ENCODE measurements at regions not wholly inside any gene's neighbourhood (a gene's known extent, or its start where the extent isn't known, plus 50 kb on each side); places are given as distances from the start of the nearest gene placed in this dataset.

DNA sequence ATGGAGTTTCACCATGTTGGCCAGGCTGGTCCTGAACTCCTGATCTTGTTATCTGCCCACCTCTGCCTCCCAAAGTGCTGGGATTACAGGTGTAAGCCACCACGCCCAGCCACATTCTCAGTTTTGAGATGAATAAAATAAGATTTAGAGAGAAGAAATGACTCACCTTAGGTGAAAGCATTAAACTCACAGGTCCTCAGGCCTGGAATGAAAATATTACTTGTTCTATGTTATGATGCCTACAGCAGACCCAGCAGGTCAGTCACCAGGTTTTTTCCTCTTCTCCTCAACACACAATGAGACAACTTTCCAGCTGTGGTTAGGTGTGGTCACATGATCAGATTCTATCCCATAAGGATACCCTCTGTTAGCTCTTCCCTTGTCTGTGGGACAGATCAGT lies 150.3 kb downstream of the C16orf95 start:
- DNase-seq (no peak), ATAC-seq (no peak)
- H3K27ac Mint-ChIP-seq = no peak overlapping the region
- no peaks in the 10 kb centered on the region for H3K36me3 Mint-ChIP-seq
- no peak overlapping the region for H3K4me3 Mint-ChIP-seq
- H3K9me3 Mint-ChIP-seq = peaks cover 3 to 5% of the 10 kb centered on the region in 2 donors
- Histone ChIP-seq H3K9me3 (ENCODE audit: control insufficient read depth, insufficient read depth, low read length) (no peaks in the 10 kb centered on the region), H3K4me3 (ENCODE audit: low read length) (no peak overlapping the region), H3K27me3 (ENCODE audit: control insufficient read depth, insufficient read depth, low read length) (no peaks in the 10 kb centered on the region), H3K27ac (ENCODE audit: low read length) (no peak overlapping the region), H3K4me1 (ENCODE audit: control insufficient read depth, insufficient read depth, low read length) (no peaks in the 10 kb centered on the region), H3K36me3 (ENCODE audit: control insufficient read depth, insufficient read depth, low read length) (no peaks in the 10 kb centered on the region)
- 89% methylated on average over 1 of the region's 1 CpG for WGBS (ENCODE audit: insufficient coverage)
- intact Hi-C loops (cut with micrococcal nuclease) = no loop called here
- peaks cover 0 to 3% of the 10 kb centered on the region in 2 donors for H3K27me3 Mint-ChIP-seq (ENCODE audit: low read depth in 2 of 2)
- H3K4me1 Mint-ChIP-seq = peaks cover 0 to 5% of the 10 kb centered on the region in 2 donors
- TF ChIP-seq, protein P1, sequence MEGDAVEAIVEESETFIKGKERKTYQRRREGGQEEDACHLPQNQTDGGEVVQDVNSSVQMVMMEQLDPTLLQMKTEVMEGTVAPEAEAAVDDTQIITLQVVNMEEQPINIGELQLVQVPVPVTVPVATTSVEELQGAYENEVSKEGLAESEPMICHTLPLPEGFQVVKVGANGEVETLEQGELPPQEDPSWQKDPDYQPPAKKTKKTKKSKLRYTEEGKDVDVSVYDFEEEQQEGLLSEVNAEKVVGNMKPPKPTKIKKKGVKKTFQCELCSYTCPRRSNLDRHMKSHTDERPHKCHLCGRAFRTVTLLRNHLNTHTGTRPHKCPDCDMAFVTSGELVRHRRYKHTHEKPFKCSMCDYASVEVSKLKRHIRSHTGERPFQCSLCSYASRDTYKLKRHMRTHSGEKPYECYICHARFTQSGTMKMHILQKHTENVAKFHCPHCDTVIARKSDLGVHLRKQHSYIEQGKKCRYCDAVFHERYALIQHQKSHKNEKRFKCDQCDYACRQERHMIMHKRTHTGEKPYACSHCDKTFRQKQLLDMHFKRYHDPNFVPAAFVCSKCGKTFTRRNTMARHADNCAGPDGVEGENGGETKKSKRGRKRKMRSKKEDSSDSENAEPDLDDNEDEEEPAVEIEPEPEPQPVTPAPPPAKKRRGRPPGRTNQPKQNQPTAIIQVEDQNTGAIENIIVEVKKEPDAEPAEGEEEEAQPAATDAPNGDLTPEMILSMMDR (IDR thresholded peaks at IDR 0.05) = no peak

GRCh38 chr16:87169509-87169995 lies 147.6 kb downstream of the C16orf95 start:
- H3K9me3 ChIP-seq (ENCODE audit: control insufficient read depth, insufficient read depth, low read length) = no peaks in the 10 kb centered on the region
- H3K36me3 ChIP-seq (ENCODE audit: control insufficient read depth, insufficient read depth, low read length) = no peaks in the 10 kb centered on the region
- 88% methylated on average over 14 of the region's 14 CpGs for WGBS (ENCODE audit: insufficient coverage)
- TF ChIP-seq, protein P1 (IDR thresholded peaks at IDR 0.05) = no peak
- DNase-seq (no peak), ATAC-seq (no peak)
- no peaks in the 10 kb centered on the region for H3K27me3 Mint-ChIP-seq (ENCODE audit: low read depth in 2 of 2)
- intact Hi-C loops (cut with micrococcal nuclease) = no loop called here
- no peak overlapping the region for H3K4me3 Mint-ChIP-seq
- no peak overlapping the region for H3K27ac Mint-ChIP-seq
- no peaks in the 10 kb centered on the region for H3K36me3 Mint-ChIP-seq
- H3K27me3 ChIP-seq (ENCODE audit: control insufficient read depth, insufficient read depth, low read length) = no peaks in the 10 kb centered on the region
- no peak overlapping the region for H3K4me3 ChIP-seq (ENCODE audit: low read length)
- no peaks in the 10 kb centered on the region for H3K4me1 ChIP-seq (ENCODE audit: control insufficient read depth, insufficient read depth, low read length)
- no peak overlapping the region for H3K27ac ChIP-seq (ENCODE audit: low read length)
- H3K9me3 Mint-ChIP-seq = peaks cover 0 to 2% of the 10 kb centered on the region in 2 donors
- H3K4me1 Mint-ChIP-seq = no peaks in the 10 kb centered on the region

GRCh38 chr16:87170310-87170709 lies 146.9 kb downstream of the C16orf95 start:
- no peak for ATAC-seq
- WGBS (ENCODE audit: insufficient coverage) = 85% methylated on average over 5 of the region's 5 CpGs
- H3K27me3 ChIP-seq (ENCODE audit: control insufficient read depth, insufficient read depth, low read length) = no peaks in the 10 kb centered on the region

GRCh38 chr16:87171723-87172122 lies 145.5 kb downstream of the C16orf95 start:
- DNase-seq (no peak), ATAC-seq (no peak)
- WGBS (ENCODE audit: insufficient coverage) = 93% methylated on average over 11 of the region's 11 CpGs
- no peaks in the 10 kb centered on the region for H3K4me1 ChIP-seq (ENCODE audit: control insufficient read depth, insufficient read depth, low read length)
- no peak overlapping the region for H3K27ac Mint-ChIP-seq
- H3K4me1 Mint-ChIP-seq = no peaks in the 10 kb centered on the region
- no peaks in the 10 kb centered on the region for H3K36me3 Mint-ChIP-seq
- H3K4me3 ChIP-seq (ENCODE audit: low read length) = no peak overlapping the region
- peaks cover 0 to 2% of the 10 kb centered on the region in 2 donors for H3K9me3 Mint-ChIP-seq
- intact Hi-C loops (cut with micrococcal nuclease) = no loop called here
- H3K4me3 Mint-ChIP-seq = no peak overlapping the region
- H3K27me3 Mint-ChIP-seq (ENCODE audit: low read depth in 2 of 2) = no peaks in the 10 kb centered on the region
- H3K27me3 ChIP-seq (ENCODE audit: control insufficient read depth, insufficient read depth, low read length) = no peaks in the 10 kb centered on the region
- TF ChIP-seq, protein P1 (IDR thresholded peaks at IDR 0.05) = no peak
- no peak overlapping the region for H3K27ac ChIP-seq (ENCODE audit: low read length)
- no peaks in the 10 kb centered on the region for H3K36me3 ChIP-seq (ENCODE audit: control insufficient read depth, insufficient read depth, low read length)
- H3K9me3 ChIP-seq (ENCODE audit: control insufficient read depth, insufficient read depth, low read length) = no peaks in the 10 kb centered on the region

More at GRCh38 chr16:87170310-87170709, 146.9 kb downstream of the C16orf95 start:
- Histone ChIP-seq H3K9me3 (ENCODE audit: control insufficient read depth, insufficient read depth, low read length) (no peaks in the 10 kb centered on the region), H3K36me3 (ENCODE audit: control insufficient read depth, insufficient read depth, low read length) (no peaks in the 10 kb centered on the region), H3K4me3 (ENCODE audit: low read length) (no peak overlapping the region), H3K27ac (ENCODE audit: low read length) (no peak overlapping the region), H3K4me1 (ENCODE audit: control insufficient read depth, insufficient read depth, low read length) (no peaks in the 10 kb centered on the region)
- intact Hi-C loops (cut with micrococcal nuclease) = no loop called here
- TF ChIP-seq, protein P1 (IDR thresholded peaks at IDR 0.05) = no peak
- no peaks in the 10 kb centered on the region for H3K4me1 Mint-ChIP-seq
- H3K27me3 Mint-ChIP-seq (ENCODE audit: low read depth in 2 of 2) = no peaks in the 10 kb centered on the region
- no peaks in the 10 kb centered on the region for H3K36me3 Mint-ChIP-seq
- peaks cover 0 to 2% of the 10 kb centered on the region in 2 donors for H3K9me3 Mint-ChIP-seq
- H3K4me3 Mint-ChIP-seq = no peak overlapping the region
- no peak for DNase-seq
- no peak overlapping the region for H3K27ac Mint-ChIP-seq

All from natural killer cell (primary cell).